HG02970 (cell line): ENCODE measurements at regions not wholly inside any gene's neighbourhood (a gene's known extent, or its start where the extent isn't known, plus 50 kb on each side); places are given as distances from the start of the nearest gene placed in this dataset.
A peak's percentile ranks its signal among the peaks of the same experiment; 100 is the strongest.
"Not testable (repeated sequence)": the region's sequence is repeated elsewhere in the genome, so short reads cannot be mapped to it uniquely, and the experiment has no call there.

Experiments used
- ATAC-seq: cut with Tn5 transposase; IDR thresholded peaks from one replicate; pipeline ENCODE4 v1.9.1; 2021; ENCODE audit warnings: mild to moderate bottlenecking, moderate library complexity, moderate number of reproducible peaks; ENCODE audit not compliant: unreplicated experiment, low FRiP score

- ATAC-seq: no peak
Measured at GRCh38 chrX:140088438-140088837, 123.1 kb upstream of the CXorf66 start.

DNA sequence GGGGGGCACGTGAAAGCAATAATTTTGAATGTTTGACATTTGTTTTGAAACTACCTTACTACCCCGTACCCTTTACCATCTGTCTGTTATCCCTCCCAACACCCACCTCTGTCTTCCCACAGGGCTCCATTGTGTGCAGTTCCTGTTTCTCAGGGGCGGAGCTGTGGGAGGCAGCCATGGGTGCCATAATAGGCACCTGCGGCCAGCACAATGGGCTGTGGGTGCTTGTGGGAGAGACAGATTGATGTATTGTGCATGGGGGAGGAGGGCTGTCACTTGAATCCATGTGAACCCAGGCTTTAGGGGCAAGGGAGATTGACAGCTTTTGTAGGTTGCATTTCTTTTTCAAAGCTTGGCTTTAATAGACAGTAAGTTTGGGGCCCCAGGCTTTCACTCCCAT is 122.6 kb upstream of the CXorf66 start:
- ATAC-seq: no peak

- ATAC-seq: no peak
Measured at GRCh38 chrX:140086691-140087090, 121.4 kb upstream of the CXorf66 start.

DNA sequence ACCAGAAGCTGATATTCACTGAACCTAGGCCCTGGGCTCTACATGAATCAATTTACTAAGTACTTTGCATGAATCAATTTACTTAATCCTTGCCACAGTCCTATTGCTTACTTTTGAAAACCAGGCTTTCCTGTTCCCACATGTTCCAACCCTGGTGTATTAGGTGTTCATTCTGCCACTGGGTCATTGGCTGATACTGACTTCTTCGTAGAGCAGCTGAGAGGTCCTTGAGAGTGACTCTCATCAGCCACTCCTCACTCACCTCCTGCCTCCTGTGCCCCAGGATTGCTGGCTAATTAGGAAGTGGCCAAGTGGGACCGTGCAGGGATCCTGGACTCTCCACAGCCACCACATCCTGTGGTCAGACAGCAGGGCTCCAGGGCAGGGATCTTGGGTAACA is 109.5 kb upstream of the CXorf66 start:
- ATAC-seq: not testable (repeated sequence)

DNA sequence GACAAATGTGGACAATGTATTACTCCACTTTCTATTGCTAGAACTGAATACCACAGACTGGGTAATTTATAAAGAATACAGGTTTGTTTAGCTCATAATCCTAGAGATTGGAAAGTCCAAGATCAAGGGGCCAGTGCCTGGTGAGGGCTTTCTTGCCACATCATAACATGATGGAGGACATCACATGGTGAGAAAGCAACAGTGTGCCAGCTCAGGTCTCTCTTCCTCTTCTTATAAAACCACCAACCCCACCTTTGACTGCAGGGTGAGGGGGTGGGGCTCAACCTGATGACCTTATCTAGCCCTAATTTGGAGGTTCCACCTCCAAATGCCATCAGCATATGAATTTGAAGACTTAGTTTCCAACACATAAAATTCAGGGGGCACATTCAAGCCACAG is 105.7 kb upstream of the CXorf66 start:
- ATAC-seq: no peak

- ATAC-seq: no peak
Measured at GRCh38 chrX:140065961-140066662, 100.8 kb upstream of the CXorf66 start.

- ATAC-seq: no peak
Measured at GRCh38 chrX:140064993-140065392, 99.7 kb upstream of the CXorf66 start.

DNA sequence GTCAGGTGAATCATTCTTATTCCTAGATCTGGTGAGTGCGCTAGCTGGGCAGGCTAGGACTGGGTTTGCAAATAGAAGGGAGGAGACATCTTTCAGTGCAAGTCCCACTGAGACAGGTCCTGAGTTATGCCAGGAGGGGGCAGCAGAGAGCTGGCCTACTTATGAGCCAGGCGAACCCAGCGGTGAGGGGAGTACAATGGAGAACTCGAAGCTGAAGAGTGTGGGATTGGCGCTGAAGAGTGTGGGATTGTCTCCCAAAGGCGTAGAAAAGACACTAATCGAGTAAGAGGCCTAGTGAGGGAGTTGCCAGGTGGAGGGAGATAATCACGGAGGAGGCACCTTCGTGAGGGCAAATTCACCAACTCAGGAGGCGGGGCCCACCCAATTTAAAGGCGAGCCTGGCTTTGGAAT is 91.7 kb upstream of the CXorf66 start:
- peak; percentile 96 for ATAC-seq

DNA sequence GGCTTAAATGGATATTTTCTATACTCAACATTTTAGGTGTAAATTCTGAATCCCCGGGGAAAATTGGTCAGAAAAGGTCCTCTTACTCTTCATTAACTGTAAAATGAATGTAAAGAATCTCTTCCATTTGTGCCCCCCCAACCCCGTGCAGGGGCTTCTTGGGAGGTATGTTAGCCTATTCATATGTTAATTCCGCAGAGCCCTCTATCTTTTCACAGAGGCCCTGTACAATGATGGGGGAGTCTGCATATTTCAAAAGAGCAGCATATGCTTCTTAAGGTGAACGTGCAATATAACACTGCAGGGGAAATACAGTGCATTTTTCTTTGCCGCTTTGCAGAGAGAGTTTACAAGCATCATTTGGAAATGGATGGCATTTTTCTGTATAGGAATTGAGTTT is 88.5 kb upstream of the CXorf66 start:
- ATAC-seq: no peak

- ATAC-seq: no peak
Measured at GRCh38 chrX:140050906-140051305, 85.6 kb upstream of the CXorf66 start.

DNA sequence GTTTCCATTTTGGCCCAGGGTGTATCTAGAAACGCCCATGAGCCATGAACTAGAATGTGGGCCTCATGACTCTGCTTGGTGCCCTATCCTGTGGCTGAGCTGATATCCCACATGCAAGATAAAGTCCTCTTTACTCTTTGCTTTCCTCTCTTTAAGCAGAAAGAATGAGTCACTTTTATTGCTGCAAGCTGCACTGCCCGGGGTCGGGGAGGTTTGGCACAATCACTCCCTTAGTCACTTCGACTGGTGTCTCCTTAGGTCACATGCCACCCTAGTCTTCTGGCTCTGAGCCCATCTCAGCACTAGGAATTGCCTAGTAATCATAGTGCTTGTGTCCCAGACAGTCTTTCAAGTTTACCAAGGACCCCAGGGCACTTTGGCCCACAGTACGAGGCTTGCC is 75.1 kb upstream of the CXorf66 start:
- no peak for ATAC-seq

DNA sequence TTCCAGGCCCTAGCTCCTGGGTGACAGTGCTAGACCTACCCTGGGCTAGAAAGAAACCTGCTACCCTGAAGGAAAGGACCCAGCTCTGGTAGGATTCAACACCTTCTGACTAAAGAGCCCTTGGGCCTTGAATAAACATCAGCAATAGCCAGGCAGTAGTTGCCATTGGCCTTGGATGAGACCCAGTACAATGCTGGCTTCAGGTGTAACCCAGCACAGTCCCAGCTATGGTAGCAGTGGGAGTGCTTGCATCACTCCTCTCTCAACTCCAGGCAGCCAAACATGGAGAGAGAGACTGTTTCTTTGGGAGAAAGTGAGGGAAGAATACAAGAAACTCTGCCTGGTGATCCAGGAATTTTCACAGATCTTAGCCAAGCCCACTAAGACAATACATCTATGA is 73.5 kb upstream of the CXorf66 start:
- no peak for ATAC-seq

- ATAC-seq: no peak
Measured at GRCh38 chrX:140034916-140035315, 69.6 kb upstream of the CXorf66 start.

DNA sequence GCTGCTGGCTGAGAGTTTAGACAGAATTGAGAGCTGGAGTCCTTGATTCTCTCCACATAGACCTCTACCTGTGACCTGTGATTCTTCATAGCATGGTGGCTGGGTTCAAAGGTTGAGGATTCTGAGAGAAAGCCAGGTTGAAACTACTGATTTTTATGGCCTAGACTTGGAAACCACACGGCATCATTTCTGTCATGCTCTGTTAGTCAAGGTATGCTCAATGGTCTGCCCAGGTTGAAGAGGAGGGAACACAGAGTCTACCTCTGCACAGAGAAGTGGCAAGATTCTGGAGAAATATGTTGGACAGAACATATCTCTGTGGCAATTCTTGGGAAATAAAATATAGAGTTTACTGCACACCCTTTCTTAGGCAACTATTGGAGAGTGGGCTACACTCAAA is 57.2 kb upstream of the CXorf66 start:
- ATAC-seq: no peak

DNA sequence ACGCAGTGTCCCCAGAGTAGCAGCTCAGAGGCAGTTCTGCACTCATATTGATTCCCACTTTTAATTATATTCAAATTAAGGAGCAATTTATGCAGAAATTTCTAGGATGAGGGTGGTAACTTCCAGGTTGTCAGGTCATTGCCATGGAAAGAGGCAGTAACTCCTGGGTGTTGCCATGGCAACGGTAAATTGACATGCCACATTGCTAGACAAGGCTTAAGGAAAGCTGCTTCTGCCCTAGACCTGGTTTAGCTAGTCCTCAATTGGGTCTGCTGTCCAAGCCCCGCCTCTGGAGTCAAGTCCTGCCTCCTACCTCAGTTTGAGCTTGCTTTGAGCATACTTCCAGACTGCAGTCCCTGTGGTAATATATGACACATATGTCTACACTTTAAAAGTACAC is 53.8 kb upstream of the CXorf66 start:
- not testable (repeated sequence) for ATAC-seq
